RWPE1 (cell line): ENCODE measurements at regions not wholly inside any gene's neighbourhood (a gene's known extent, or its start where the extent isn't known, plus 50 kb on each side); places are given as distances from the start of the nearest gene placed in this dataset.

ENCODE experiments used
- CTCF ChIA-PET: fragments of 350-600 bp; sonication (Branson Sonifier 250); formaldehyde crosslinking; extraction: SDS; loops from one replicate; lab custom pipeline; 2021; lab: Yijun Ruan, JAX
- POLR2A ChIA-PET: fragments of 400-600 bp; formaldehyde crosslinking; extraction: SDS; loops from one replicate; lab custom pipeline; 2020; ENCODE audit warnings: antibody characterized with exemption; ENCODE audit not compliant: low non-redundant PET; lab: Yijun Ruan, JAX
- DNase-seq: peaks from one replicate; pipeline ENCODE4 v3.0.0; 2012; ENCODE audit warnings: low spot score
- H3K27ac ChIP-seq: fragments of 450-650 bp; 2 replicates; pipeline ENCODE4 v1.5.1; 2017
- TF ChIP-seq, protein P1 (sequence below): fragments of 450-650 bp; conservative IDR thresholded peaks from 2 replicates; pipeline ENCODE4 v1.5.1; 2017; ENCODE audit warnings: low read depth, mild to moderate bottlenecking

DNA sequence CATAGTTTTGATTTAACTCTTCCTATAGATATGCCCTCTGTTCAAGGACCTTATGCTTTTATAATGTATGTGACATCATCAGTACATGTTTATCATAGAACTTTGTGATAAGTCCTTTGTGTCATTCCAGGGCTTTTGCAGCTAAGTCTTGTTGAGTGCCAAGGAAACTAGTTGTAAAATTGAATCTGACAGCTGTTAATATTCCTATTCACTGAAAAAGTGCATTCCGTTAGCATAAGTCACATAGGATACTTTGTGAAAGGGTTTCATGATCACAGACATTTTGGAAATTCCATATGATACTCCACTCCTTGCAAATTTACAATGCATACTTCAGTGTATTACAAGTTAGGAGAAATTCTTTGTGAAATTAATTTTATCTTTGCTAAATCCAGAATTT, 503.4 kb downstream of the CCDC85A start:
- peak; percentile 1 for DNase-seq
- POLR2A ChIA-PET = no interaction called here

DNA sequence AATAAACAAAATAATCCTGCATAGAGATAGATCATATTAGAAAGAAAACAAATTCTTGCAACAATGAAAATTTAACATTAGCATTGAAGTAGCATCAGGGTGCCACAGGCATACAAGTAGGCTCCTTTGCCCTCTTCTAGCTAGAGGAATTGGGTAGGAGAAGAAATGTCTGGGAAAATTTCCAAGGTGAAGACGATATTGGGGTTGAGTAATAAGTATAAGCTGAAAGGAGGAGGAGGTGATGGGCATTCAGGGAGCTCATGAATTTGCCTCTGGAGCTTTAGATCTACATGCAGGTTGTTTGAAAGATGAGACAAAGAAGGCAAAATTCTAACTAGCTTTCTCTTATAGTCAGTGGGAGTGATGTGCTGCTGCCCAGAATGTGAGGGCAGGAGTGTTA, 504.9 kb downstream of the CCDC85A start:
- TF ChIP-seq, protein P1, sequence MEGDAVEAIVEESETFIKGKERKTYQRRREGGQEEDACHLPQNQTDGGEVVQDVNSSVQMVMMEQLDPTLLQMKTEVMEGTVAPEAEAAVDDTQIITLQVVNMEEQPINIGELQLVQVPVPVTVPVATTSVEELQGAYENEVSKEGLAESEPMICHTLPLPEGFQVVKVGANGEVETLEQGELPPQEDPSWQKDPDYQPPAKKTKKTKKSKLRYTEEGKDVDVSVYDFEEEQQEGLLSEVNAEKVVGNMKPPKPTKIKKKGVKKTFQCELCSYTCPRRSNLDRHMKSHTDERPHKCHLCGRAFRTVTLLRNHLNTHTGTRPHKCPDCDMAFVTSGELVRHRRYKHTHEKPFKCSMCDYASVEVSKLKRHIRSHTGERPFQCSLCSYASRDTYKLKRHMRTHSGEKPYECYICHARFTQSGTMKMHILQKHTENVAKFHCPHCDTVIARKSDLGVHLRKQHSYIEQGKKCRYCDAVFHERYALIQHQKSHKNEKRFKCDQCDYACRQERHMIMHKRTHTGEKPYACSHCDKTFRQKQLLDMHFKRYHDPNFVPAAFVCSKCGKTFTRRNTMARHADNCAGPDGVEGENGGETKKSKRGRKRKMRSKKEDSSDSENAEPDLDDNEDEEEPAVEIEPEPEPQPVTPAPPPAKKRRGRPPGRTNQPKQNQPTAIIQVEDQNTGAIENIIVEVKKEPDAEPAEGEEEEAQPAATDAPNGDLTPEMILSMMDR = no peak
- no peak overlapping the region for H3K27ac ChIP-seq
- ChIA-PET POLR2A (no interaction called here), CTCF (no interaction called here)
- no peak for DNase-seq

More for the DNA sequence above, 503.4 kb downstream of the CCDC85A start:
- H3K27ac ChIP-seq = no peak overlapping the region
- CTCF ChIA-PET = no interaction called here
- TF ChIP-seq, protein P1 = no peak

DNA sequence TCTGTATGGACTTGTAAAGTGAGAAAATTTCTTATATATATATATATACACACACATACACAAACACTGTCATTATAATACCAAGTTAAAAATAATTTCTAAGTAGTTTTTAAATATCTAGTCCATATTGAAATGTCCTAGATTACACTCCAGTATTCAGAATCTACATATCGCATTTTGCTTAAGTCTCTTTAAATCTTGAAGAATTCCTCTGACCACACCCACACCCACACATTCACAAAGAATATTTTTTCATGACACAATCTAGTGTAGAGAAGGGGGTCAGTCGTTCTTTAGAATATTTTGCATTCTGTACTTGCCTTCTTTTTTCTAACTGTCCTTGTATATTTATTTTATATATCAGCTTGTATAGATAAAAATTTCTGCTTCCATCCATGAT, 509.7 kb downstream of the CCDC85A start:
- CTCF ChIA-PET = no interaction called here
- no peak overlapping the region for H3K27ac ChIP-seq
- POLR2A ChIA-PET = no interaction called here
- DNase-seq = no peak
- TF ChIP-seq, protein P1 = no peak

DNA sequence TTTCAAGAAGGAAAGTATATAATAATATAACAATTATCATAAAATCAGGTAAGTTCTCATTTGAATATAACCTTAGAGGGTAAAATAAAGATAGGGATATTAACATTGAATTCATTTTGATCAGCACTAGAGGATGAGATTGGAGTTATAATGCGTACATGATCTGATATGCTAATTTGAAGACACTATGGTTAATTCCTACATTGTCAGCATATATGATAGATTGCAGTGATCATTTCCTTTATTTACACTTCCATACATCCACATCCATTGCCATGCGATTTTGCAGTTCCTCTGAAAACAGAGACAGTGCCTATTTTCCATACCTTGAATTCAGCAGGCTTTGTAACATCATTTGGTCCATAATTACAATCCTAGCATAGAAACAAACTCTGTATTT, 519.2 kb downstream of the CCDC85A start:
- H3K27ac ChIP-seq = no peak overlapping the region
- POLR2A ChIA-PET = no interaction called here
- DNase-seq = no peak
- CTCF ChIA-PET = no interaction called here
- TF ChIP-seq, protein P1 = no peak

DNA sequence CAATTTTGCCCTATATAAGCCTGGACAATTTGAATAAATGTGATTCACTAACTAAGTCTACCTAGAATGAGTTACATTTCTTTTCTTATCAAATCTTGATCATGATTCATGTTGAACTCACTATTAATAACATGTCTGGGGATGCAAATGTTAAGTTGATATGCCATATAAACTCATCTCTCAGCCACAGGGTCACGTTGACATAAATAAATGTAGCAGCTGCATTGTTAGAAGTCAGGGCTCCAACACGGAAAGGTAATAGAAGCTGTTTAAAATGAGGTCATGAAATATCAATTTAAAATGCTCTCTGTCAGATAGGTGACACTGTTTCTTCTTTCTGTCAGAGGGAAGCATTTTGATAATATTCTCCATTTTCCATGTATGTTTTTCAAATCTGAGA, 521.9 kb downstream of the CCDC85A start:
- TF ChIP-seq, protein P1 = no peak
- ChIA-PET POLR2A (no interaction called here), CTCF (no interaction called here)
- H3K27ac ChIP-seq = no peak overlapping the region
- DNase-seq = no peak

DNA sequence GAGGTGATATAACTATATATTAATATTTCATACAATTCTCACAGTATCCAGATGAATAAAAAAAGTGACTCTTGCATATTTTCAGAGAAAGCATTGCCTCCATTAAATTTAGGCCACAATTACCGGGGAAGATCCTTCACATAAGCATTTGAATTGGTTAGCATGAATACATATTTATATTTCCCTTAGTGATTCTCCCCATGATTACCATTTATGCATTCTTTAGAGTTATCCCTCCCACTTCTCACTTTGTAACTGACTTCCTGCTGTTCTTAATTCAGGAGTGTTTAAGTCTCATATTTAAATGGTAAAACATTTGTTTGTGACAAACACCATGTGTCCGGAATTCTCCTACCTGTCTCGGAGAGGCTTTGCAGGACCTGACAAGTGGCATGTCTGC, 523.4 kb downstream of the CCDC85A start:
- TF ChIP-seq, protein P1 = no peak
- CTCF ChIA-PET = no interaction called here
- DNase-seq = no peak
- H3K27ac ChIP-seq = no peak overlapping the region
- POLR2A ChIA-PET = no interaction called here

DNA sequence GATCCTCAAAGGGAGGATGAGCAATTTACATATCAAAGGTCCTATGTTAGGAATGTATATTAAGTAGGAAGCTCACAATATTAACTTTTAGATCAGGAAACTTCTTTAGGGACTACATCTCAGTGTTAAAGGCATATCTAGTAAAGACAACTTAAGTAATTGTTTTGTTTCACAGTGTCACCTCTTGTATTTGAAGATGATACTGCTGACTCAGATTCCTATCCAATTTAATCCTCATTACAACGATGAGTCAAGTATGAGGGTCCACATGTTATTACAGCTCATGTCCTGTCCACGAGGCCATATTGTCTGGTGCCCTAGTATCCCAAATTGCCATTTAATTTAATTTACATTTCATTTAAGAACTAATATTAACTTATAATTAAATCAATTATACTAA, 523.9 kb downstream of the CCDC85A start:
- ChIA-PET CTCF (no interaction called here), POLR2A (no interaction called here)
- no peak for DNase-seq
- H3K27ac ChIP-seq = no peak overlapping the region
- TF ChIP-seq, protein P1 = no peak
